SK-N-SH (cell line): ENCODE measurements at regions not wholly inside any gene's neighbourhood (a gene's known extent, or its start where the extent isn't known, plus 50 kb on each side); places are given as distances from the start of the nearest gene placed in this dataset.

ENCODE experiments used
- MEF2A ChIP-seq: IDR thresholded peaks from 2 replicates; pipeline ENCODE4 v1.4.0; 2012; ENCODE audit warnings: low read depth, borderline replicate concordance
- POLR2AphosphoS5 ChIP-seq: IDR thresholded peaks from 2 replicates; pipeline ENCODE4 v1.6.1; 2012; ENCODE audit warnings: low read depth, low read length
- RAD21 ChIP-seq: IDR thresholded peaks from 2 replicates; pipeline ENCODE4 v1.6.1; 2012; ENCODE audit warnings: mild to moderate bottlenecking, low read length
- TAF1 ChIP-seq: IDR thresholded peaks from 2 replicates; pipeline ENCODE4 v1.6.1; 2012; ENCODE audit warnings: low read depth, mild to moderate bottlenecking, low read length, moderate library complexity, borderline replicate concordance
- YY1 ChIP-seq: IDR thresholded peaks from 2 replicates; pipeline ENCODE4 v1.4.0; 2012; ENCODE audit warnings: low read depth, mild to moderate bottlenecking
- TF ChIP-seq, protein P1 (sequence below): fragments of 200-600 bp; sonication (generic); IDR thresholded peaks from 2 replicates; pipeline ENCODE4 v1.6.1; 2017; ENCODE audit warnings: antibody characterized with exemption, mild to moderate bottlenecking, moderate library complexity
- TF ChIP-seq, protein P2 (sequence below): IDR thresholded peaks from 2 replicates; pipeline ENCODE4 v1.4.0; 2012; ENCODE audit warnings: low read depth
- TF ChIP-seq, protein P3 (sequence below): IDR thresholded peaks from 2 replicates; pipeline ENCODE4 v1.4.0; 2012; ENCODE audit warnings: low read depth, borderline replicate concordance

DNA sequence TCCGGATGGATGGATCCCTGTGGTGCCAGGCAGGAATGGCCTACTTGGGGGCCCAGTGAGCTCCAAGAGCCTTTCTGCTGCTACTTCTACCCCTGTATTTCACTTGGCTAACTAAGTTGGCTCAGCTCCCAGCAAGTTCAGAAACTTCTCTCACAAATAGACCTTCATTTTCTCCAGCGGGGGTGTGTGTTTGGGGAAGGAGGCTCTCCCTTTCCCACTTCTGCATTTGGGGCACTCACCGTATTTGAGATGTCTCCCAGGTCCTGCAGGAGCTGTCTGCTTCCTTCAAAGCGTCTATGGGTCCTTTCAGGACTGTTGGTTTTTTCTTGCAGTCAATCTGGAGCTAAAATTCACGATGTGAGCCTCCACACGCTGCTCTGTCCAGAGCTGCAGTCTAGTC is 197.7 kb downstream of the SPANXN3 start:
- TF ChIP-seq, protein P1, sequence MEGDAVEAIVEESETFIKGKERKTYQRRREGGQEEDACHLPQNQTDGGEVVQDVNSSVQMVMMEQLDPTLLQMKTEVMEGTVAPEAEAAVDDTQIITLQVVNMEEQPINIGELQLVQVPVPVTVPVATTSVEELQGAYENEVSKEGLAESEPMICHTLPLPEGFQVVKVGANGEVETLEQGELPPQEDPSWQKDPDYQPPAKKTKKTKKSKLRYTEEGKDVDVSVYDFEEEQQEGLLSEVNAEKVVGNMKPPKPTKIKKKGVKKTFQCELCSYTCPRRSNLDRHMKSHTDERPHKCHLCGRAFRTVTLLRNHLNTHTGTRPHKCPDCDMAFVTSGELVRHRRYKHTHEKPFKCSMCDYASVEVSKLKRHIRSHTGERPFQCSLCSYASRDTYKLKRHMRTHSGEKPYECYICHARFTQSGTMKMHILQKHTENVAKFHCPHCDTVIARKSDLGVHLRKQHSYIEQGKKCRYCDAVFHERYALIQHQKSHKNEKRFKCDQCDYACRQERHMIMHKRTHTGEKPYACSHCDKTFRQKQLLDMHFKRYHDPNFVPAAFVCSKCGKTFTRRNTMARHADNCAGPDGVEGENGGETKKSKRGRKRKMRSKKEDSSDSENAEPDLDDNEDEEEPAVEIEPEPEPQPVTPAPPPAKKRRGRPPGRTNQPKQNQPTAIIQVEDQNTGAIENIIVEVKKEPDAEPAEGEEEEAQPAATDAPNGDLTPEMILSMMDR, result no peak
- TF ChIP-seq MEF2A (no peak), TAF1 (no peak), POLR2AphosphoS5 (no peak), YY1 (no peak), RAD21 (no peak)
- TF ChIP-seq, protein P2, sequence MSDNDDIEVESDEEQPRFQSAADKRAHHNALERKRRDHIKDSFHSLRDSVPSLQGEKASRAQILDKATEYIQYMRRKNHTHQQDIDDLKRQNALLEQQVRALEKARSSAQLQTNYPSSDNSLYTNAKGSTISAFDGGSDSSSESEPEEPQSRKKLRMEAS, result no peak
- TF ChIP-seq, protein P3, sequence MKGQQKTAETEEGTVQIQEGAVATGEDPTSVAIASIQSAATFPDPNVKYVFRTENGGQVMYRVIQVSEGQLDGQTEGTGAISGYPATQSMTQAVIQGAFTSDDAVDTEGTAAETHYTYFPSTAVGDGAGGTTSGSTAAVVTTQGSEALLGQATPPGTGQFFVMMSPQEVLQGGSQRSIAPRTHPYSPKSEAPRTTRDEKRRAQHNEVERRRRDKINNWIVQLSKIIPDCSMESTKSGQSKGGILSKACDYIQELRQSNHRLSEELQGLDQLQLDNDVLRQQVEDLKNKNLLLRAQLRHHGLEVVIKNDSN, result no peak
